ENCODE measurements at regions not wholly inside any gene's neighbourhood (a gene's known extent, or its start where the extent isn't known, plus 50 kb on each side); places are given as distances from the start of the nearest gene placed in this dataset.

DNA sequence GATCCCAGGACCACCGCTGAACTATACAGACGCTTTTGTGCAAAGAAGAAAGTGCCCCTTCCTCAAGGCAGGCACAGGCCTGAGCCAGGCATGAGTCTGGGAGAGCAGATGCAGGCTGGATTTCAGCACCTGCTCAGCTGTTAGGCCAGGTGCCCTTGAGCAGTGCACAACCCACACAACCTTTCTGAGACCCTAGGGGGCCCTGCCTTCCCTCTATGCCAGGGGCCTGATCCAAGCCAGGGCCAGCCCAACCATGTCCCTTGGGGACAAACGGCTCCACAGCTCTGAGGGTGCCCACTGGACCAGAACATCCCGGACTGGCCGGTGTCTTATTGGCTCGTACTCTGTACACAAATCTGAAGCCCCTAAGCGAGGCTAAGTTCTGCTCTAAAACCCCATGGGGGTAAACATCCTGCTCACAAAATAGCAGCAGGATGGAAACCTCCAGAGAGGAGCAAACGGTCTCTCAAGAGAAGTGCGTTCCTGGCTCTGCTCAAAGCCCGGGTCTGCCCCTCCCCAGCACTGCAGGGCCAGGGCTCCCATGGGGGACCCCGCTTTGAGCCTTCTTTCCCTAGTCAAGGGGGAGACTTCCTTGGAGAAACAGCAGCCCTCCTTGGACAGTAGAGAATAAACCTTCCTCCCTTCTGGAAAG lies 275.1 kb downstream of the NPHP4 start:
- DNase-seq (ENCODE audit: low read depth in 1 of 2, low spot score in 1 of 2): no peak

DNA sequence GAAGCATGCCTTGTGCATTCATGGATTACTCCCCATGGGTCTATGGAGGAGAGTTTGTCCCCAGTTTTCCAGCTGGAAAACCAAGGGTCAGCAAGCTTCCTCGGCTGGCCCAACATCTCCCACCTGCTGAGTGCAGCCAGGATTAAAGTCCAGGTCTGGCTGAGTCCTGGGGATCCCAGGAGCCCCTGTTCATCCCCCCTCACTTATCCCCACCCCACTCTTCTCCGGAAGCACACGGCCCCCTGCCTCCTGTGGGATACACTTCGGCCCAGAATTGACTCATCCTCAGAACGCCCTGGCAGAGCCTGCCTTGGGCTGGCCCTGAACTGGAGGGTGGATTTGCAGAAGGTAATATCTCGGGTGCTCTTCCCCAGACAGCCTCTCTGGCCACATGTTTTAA lies 276.1 kb downstream of the NPHP4 start:
- no peak for DNase-seq (ENCODE audit: low read depth in 1 of 2, low spot score in 1 of 2)

DNA sequence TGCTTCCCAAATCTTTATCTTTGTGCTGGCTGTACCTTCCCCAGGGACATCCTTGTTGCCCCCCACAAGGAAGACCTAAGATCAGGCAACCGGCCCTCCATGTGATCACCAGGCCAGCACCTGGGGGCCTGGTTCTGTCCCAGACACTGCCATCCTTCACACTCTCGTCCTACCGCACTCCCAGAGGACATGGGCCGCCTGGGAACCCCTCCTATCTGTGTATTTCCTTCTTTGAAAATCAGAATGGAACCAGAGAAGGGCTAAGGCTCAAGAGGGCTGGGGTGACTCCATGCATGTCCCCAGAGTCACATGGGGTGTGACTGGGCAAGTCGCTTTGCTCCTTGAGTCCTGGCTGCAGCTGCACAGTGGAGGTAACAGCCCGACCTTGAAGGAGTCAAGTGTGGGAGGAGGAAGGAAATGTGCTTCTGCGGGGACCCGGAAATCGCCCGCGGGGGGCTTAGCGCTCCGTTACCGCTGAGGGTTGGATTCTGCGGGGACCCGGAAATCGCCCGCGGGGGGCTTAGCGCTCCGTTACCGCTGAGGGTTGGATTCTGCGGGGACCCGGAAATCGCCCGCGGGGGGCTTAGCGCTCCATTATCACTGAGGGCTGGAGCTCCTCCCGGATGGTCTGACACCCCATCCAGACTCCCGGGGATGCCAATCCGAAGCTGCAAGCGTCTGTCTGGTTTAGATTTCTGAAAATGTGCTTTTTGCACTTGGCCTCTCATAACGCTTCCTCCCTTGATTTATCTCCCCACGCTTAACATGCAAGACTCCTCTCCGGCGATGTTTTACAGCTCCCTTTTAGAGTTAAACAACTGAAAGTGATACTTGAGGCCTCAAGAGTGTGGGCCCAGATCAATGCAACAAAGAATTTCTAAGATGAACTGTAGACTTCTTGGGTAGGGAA lies 278.9 kb downstream of the NPHP4 start:
- no peak for DNase-seq (ENCODE audit: low read depth in 1 of 2, low spot score in 1 of 2)

DNA sequence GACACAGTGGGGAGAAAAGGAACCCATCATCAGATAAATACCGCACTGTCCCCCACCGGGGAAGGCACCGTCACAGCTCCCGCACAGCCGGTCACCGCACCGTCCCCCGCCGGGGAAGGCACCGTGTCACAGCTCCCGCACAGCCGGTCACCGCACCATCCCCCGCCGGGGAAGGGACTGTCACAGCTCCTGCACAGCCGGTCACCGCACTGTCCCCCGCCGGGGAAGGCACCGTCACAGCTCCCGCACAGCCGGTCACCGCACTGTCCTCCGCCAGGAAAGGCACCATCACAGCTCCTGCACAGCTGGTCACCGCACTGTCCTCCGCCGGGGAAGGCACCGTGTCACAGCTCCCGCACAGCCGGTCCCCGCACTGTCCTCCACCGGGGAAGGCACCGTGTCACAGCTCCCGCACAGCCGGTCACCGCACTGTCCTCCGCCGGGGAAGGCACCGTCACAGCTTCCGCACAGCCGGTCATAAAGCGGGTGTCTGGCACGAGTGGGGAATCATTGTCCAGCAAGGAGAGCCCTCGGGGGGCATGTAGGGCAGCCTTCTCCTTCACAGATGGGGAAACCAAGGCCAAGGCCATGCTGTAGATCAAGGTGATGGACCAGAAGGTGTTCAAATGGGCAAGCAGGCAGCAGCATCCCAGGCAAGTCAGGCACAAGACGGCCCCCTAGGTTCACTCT lies 280.1 kb downstream of the NPHP4 start:
- DNase-seq (ENCODE audit: low read depth in 1 of 2, low spot score in 1 of 2): no peak

DNA sequence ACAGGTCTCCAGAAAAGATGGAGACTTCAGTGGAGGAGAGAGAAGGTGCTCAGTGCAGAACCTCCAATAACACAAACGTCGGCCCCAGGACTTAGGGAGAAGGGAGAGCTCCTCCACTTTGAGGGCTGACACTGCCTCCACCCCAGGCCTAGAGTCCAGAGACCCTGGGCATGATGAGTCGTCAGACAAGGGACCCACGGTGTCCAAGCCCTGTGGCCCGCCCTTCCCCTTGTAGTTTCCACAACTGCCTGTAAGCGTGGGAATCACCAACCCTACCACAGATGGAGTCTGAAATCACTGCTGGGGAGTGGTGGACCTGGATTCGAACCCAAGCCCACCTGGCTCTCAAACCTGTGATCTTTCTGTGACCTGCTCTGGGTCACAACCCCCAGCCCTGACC lies 281.1 kb downstream of the NPHP4 start:
- DNase-seq (ENCODE audit: low read depth in 1 of 2, low spot score in 1 of 2): no peak

DNA sequence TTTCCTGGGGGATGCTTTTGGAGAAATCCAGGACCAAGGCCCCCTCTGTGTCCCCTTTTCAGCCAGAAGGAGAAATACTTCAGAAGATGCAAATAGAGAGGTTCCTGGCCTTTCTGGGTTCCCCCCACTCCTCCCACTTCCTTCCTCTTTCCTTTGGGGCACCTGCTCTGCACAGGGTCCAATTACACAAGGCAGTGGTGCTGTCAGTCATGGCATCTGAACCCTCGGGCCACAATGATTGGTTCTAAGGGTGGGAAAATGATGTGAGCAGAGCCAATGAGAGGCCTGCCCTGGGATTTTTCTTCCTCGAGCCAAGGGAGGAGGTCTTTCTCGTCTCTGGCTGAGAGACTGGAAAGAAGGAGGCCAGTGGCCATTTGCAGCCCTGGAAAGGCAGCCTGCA lies 282.2 kb downstream of the NPHP4 start:
- no peak for DNase-seq (ENCODE audit: low read depth in 1 of 2, low spot score in 1 of 2)

DNA sequence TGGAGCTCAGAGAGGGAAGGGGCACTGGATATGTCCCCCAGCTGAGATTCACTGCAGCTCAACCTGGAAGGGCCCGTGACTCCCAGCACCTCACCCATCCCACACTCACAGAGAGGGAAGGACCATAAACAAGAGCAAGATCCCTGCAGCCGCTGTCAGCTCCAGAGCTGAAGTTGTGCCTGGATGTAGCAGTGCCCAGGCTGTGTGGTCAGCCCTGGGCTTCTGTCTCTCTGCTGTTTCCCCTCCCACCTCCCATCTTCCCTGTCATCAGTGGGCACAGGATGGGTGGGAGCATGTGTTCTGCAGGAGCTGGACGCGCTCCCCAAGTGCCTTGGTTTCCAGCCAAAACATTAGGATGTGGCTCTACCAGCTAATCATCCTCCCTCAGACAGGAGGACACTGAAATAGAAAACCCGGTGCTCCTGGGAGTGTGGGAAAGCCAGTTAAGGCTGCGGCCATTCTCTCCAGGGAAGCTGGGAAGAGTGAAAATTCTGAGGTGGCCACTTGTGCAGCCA lies 282.7 kb downstream of the NPHP4 start:
- DNase-seq (ENCODE audit: low read depth in 1 of 2, low spot score in 1 of 2): no peak

DNA sequence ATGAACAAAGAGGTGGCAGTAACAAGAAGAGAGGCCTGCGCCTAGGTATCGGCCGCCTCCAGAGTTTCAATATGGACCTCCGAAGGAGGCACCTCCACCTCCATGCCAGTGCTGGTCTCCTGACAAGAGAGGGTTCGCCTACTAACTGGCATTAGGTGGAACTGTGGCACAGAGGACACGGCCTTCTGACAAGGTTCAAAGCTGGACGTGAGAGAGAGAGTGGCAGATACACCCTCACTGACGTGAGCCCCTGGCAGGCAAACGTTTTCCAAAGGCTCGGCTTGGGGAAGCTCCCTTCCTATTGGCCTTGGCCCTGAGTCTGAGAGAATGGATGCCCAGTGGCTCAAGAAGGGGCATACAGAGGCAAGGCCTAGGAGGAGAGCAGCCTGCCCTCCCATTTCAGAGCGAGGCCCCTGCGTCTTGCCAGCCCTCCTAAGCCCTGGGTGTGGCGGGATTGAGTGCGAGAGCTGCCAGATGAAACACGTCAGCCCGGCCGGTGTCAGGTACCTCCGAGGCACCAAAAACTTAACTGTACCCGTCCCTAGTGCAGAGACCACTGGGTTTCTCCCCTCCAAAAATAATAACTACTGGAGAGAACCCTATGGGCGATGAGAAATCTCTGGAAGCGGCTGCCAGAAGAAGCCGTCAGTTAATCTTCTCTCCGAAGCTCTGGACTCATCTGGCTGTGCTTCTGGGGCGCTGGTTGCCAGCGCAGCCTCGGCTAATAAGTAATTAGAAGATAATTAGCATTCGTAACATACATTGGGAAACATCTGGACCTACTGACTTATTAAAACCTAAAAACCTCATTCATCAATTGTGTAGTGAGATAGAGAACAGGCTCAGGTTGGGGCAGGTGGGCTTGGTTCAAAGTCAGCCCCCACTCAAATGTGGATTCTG lies 283.6 kb downstream of the NPHP4 start:
- DNase-seq (ENCODE audit: low read depth in 1 of 2, low spot score in 1 of 2): no peak

DNA sequence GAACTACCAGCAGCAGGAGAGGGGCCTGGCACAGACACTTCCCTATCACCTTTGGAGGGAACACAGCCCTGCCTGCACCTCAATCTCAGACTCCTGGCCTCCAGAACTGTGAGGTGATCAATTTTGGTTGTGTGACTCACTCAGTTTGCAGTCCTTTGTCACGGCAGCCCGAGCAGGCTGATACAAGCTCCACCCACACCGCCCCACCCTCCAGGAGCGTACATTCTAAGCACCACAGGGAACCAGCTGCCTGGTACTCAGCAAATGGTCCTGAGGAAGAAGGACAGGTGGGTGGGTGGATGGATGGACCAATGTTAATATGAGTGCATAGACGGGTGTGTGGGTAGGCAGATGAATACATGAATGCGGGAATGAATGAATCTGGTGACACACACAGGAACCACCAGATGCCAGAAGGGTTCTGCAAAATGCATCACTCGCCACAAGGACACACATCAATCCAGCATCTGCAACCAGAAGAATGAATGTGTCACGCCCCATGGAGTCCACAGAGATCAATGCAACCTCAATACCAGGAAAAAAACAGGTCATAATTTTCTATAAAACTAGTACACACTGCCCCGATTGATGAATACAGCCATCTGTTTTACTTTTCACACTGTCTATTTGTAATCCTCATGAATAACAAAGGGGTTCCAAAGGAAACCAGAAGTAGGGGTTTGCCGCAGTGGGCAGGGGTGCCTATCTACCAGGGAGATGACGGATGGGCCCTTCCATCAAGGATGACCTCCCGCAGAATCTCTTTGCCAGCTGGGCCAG lies 284.5 kb downstream of the NPHP4 start:
- DNase-seq (ENCODE audit: low read depth in 1 of 2, low spot score in 1 of 2): no peak

DNA sequence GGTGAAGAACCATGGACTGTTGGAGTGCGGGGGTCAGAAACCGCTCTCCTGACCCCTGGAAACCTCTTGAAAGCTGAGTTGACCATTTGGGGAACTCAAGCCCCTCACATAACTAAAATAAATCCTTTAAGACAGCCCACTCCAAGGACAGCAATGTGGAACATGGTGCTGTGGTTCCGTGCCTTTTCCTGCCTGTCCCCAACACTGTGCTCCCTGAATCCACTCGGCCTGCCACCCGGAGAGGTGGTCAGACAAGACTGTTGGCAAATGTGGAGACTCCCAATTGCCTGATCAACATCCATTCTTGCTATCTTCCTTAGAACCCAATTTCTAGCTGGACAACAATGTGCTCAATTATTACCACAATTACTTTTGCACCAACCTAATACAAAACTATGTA lies 286.0 kb downstream of the NPHP4 start:
- DNase-seq (ENCODE audit: low read depth in 1 of 2, low spot score in 1 of 2): no peak

DNA sequence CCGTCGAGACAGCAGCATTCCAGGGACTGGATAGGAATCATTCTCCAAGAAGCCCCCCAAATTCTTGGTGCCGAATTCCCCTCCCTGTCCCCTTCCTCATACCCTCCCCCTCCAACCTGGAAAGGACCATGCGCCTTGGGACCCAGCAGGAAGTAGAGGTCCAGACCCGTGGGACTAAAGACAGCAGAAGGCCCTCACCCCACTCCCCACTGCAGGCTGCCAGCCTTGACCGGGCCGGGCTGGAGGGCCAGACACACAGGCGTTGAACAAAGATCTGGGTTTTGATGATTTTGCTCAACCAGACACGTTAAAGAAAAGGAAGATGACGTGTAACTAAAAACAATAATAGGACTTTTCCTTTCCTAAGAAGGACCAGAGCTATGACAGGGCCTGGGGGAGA lies 286.5 kb downstream of the NPHP4 start:
- DNase-seq (ENCODE audit: low read depth in 1 of 2, low spot score in 1 of 2): no peak

DNA sequence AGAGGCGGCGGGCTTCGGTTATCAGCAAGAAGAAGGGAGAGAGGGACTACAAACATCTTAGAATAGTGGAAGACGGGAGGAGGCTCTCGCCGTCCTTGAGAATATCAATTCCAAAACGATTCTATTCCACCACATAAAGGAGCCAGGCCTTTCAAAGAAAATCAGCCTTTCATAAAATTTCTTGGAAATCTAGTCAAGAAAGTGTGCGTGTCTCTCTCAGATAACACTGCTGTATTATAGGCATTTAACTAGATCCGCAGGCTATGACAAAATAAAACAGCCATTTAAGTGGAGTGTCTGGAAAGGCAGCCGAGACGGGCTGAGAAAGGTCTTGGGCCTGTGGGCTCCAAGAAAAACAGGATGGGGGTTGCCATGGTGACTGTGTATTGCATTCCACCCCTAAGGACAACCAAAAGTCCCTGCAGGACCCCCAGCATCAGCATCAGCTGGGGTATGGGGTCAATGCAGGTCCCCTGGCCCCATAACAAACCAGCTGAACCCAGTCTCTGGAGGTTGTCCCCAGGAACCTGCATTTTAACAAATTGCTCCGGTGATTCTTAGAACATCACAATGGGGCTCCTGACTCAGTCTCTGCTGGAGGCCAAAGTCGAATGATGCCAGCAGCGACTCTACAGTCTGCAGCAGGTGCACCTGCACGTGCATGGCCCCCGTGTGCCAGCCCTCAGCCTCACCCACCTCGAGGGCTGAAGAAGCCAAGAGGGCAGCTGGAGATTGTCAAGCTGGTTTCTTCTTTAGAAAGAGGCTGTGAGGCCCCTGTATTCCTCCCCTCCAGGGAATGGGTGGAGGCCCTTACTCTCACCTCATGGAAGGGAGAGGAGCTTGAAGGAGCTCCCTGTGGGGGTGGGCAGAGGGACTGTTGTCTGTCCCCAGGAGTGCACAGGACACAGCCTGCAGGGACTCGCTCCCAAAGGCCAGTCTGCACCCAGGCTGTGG lies 287.4 kb downstream of the NPHP4 start:
- DNase-seq (ENCODE audit: low read depth in 1 of 2, low spot score in 1 of 2): no peak

DNA sequence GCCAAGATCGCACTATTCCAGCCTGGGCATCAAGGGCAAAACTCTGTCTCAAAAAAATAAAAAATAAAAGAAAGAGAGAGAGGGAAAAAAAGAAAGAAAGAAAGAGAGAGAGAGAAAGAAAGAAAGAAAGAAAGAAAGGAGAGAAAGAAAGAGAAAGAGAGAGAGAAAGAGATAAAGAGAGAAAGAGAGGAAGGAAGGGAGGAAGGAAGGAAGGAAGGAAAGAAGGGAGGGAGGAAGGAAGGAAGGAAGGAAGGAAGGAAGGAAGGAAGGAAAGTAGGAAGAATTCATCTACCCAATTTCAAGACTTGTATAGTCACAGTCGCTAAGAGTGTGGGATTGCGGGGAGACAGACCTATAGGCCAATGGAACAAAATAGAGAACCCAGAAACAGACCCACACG lies 290.6 kb downstream of the NPHP4 start:
- DNase-seq (ENCODE audit: low read depth in 1 of 2, low spot score in 1 of 2): no peak

DNA sequence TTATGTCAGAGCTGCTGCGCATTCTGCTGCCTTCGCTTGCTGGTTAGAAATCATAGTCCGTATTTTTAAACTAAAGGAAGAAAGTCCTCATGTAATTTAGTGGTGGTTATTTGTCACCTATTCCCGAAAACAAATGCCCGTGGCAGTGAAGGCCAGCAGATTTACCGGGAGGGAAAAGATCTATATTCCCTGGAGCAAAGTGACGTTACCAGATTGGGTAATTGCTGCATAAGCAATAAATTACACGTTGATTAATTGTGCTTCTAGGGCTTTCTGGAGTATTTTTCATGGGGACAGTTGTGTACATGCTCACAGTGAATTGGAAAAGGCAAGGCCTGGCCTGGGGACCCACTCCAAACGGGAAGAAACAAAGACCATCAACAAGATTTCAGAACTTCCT lies 298.7 kb downstream of the NPHP4 start:
- no peak for DNase-seq (ENCODE audit: low read depth in 1 of 2, low spot score in 1 of 2)

DNA sequence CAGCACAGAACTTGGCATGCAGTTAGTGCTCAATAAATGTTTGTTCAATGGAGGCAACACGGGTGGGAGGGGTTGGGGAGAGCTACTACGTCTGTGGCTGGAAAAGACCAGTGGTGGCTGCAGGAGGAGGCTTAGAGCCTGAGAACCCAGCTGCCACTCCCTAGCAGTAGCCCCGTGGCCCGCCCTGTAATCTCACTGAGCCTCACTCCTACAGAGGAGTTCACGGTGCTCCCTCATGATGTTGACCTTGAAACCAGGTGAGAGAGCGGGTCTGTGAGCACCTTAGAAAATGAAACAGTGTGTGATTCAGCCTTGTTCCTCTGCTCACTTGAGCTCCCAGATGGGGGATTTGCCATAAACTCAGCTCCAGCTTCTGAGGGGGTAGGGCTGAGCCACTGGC lies 299.6 kb downstream of the NPHP4 start:
- no peak for DNase-seq (ENCODE audit: low read depth in 1 of 2, low spot score in 1 of 2)

DNA sequence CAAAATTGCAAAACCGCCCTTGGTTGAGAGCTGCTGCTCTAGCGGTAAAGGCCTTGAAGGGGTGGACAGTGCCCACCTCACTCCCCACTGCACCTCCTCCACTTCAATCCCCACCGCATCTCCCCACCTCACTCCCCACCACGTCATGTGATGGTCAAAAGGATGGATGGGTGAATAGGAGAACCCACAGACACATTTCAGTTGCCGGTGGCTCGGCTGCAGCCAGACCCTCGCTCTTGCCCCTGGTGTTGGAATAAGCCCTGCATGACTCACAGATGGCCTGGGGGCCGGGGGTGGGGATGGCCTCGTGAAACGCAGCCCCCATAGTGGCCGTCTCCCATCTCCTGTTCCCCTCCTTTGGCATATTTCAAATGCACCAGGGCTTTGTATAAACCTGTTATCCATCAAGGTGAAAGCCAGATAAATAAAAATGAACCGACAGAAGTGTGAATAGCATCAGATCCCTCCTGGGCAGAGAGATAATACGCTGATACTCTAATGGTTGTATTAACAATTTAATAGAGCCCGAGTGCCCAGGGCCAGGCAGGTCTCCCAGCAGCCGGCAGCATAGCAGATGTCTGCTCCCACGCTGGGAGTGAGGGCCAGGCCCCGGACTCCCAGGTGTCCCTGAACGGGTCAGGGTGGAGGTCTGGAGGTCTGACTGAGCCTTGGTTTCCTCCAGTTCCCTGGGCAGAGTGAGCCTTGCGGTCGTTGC lies 300.3 kb downstream of the NPHP4 start:
- no peak for DNase-seq (ENCODE audit: low read depth in 1 of 2, low spot score in 1 of 2)

DNA sequence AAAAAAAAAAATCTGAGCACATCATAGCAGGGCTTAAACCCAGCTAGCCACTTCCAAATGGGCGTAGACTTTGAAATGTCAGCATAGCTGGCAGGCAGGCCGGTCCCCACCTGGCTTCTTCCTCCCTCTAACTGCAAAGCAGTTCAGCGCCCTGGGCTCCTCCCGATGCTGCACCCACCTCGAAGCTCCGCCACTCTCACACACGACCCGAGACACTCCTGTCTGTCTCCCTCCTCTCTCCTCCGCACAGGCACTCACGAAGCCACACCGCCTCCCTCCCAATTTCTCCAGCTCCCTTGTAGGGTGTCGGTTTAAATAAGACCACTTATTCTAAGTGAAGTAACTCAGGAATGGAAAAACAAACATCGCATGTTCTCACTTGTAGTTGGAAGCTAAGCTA lies 301.3 kb downstream of the NPHP4 start:
- no peak for DNase-seq (ENCODE audit: low read depth in 1 of 2, low spot score in 1 of 2)

DNA sequence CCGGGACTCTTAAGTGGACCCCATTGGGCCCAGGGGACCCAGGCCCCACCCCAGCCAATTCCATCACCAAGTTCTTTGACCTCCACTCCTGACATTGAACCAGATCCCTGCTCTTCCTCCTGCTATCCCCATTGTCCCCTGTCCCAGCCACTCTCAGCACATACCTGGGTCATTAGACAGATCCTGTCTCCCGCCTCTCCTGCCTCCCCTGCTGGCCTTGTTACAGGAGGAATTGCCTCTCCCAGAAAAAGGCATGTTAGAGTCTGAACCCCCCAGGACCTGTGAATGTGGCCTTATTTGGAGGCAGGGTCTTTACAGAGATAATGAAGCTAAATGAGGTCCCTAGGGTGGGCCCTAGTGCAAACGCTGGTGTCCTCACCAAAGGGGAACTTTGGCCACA lies 301.9 kb downstream of the NPHP4 start:
- no peak for DNase-seq (ENCODE audit: low read depth in 1 of 2, low spot score in 1 of 2)
